CD4-positive, alpha-beta T cell treated with Interferon alpha-2 for 1 hour (primary cell): ENCODE measurements at regions not wholly inside any gene's neighbourhood (a gene's known extent, or its start where the extent isn't known, plus 50 kb on each side); places are given as distances from the start of the nearest gene placed in this dataset.

Experiments used
- DNase-seq, 2 donors: peaks; one replicate each; pipeline ENCODE4 v3.0.0-alpha.2; 2020 to 2022

GRCh38 chr2:54360055-54360792 lies 95.9 kb upstream of the SPTBN1 start:
- DNase-seq: no peak

- DNase-seq: no peak
Measured at GRCh38 chr2:54364409-54364808, 91.7 kb upstream of the SPTBN1 start.

GRCh38 chr2:54365661-54366060 lies 90.5 kb upstream of the SPTBN1 start:
- DNase-seq: no peak

- no peak for DNase-seq
Measured at GRCh38 chr2:54366487-54367280, 89.4 kb upstream of the SPTBN1 start.

GRCh38 chr2:54370405-54371104 lies 85.6 kb upstream of the SPTBN1 start:
- no peak for DNase-seq

- no peak for DNase-seq
Measured at GRCh38 chr2:54371460-54372065, 84.6 kb upstream of the SPTBN1 start.

- no peak for DNase-seq
Measured at GRCh38 chr2:54372361-54372760, 83.8 kb upstream of the SPTBN1 start.

GRCh38 chr2:54373855-54374254 lies 82.3 kb upstream of the SPTBN1 start:
- no peak for DNase-seq

- DNase-seq: no peak
Measured at GRCh38 chr2:54374591-54375364, 81.3 kb upstream of the SPTBN1 start.

GRCh38 chr2:54377451-54377850 lies 78.7 kb upstream of the SPTBN1 start:
- DNase-seq: no peak

- no peak for DNase-seq
Measured at GRCh38 chr2:54377901-54378493, 78.1 kb upstream of the SPTBN1 start.

GRCh38 chr2:54380670-54381069 lies 75.5 kb upstream of the SPTBN1 start:
- no peak for DNase-seq

- no peak for DNase-seq
Measured at GRCh38 chr2:54381293-54381692, 74.8 kb upstream of the SPTBN1 start.

GRCh38 chr2:54382601-54383000 lies 73.5 kb upstream of the SPTBN1 start:
- no peak for DNase-seq

- no peak for DNase-seq
Measured at GRCh38 chr2:54384301-54385203, 71.6 kb upstream of the SPTBN1 start.

GRCh38 chr2:54385271-54385670 lies 70.9 kb upstream of the SPTBN1 start:
- DNase-seq: no peak

GRCh38 chr2:54386585-54386984 lies 69.5 kb upstream of the SPTBN1 start:
- DNase-seq: no peak

- DNase-seq: no peak
Measured at GRCh38 chr2:54387059-54387991, 68.8 kb upstream of the SPTBN1 start.

- no peak for DNase-seq
Measured at GRCh38 chr2:54388076-54388475, 68.1 kb upstream of the SPTBN1 start.
